GM23338 (cell line): ENCODE measurements at regions not wholly inside any gene's neighbourhood (a gene's known extent, or its start where the extent isn't known, plus 50 kb on each side); places are given as distances from the start of the nearest gene placed in this dataset.

Experiments
- CREB1 ChIP-seq: fragments of 250-450 bp; sonication (Bioruptor Pico); IDR thresholded peaks from 2 replicates; pipeline ENCODE4 v1.5.0; 2020; ENCODE audit warnings: low read depth, mild to moderate bottlenecking, moderate library complexity
- EZH2 ChIP-seq: fragments of 200-600 bp; sonication (generic); IDR thresholded peaks from one replicate; pipeline ENCODE4 v1.8.0; 2017; ENCODE audit warnings: antibody characterized with exemption, mild to moderate bottlenecking, low read depth; ENCODE audit not compliant: unreplicated experiment
- EZH2phosphoT487 ChIP-seq: fragments of 200-600 bp; sonication (generic); IDR thresholded peaks from one replicate; pipeline ENCODE4 v1.8.1; 2018; ENCODE audit warnings: antibody characterized with exemption; ENCODE audit not compliant: unreplicated experiment
- ZNF331 ChIP-seq: fragments of 250-450 bp; sonication (Bioruptor Pico); IDR thresholded peaks from 2 replicates; pipeline ENCODE4 v1.5.0; 2020; ENCODE audit warnings: low read depth, mild to moderate bottlenecking, moderate library complexity
- TF ChIP-seq, protein P1 (sequence below): fragments of 250-450 bp; sonication (Bioruptor Pico); IDR thresholded peaks from 2 replicates; pipeline ENCODE4 v1.5.0; 2020; ENCODE audit warnings: mild to moderate bottlenecking, moderate library complexity
- TF ChIP-seq, protein P2 (sequence below), 2 experiments: fragments of 200-600 bp in 1 of 2; sonication (generic) in 1 of 2; conservative IDR thresholded peaks; 2 replicates each; pipeline versions ENCODE4 v1.5.1 to v1.6.1; 2016 to 2017; ENCODE audit warnings: antibody characterized with exemption in 2 of 2, low read depth in 2 of 2, mild to moderate bottlenecking in 2 of 2, moderate library complexity in 1 of 2
- TF ChIP-seq, protein P3 (sequence below): IDR thresholded peaks from 2 replicates; pipeline ENCODE4 v1.6.1; 2016; ENCODE audit warnings: antibody characterized with exemption

DNA sequence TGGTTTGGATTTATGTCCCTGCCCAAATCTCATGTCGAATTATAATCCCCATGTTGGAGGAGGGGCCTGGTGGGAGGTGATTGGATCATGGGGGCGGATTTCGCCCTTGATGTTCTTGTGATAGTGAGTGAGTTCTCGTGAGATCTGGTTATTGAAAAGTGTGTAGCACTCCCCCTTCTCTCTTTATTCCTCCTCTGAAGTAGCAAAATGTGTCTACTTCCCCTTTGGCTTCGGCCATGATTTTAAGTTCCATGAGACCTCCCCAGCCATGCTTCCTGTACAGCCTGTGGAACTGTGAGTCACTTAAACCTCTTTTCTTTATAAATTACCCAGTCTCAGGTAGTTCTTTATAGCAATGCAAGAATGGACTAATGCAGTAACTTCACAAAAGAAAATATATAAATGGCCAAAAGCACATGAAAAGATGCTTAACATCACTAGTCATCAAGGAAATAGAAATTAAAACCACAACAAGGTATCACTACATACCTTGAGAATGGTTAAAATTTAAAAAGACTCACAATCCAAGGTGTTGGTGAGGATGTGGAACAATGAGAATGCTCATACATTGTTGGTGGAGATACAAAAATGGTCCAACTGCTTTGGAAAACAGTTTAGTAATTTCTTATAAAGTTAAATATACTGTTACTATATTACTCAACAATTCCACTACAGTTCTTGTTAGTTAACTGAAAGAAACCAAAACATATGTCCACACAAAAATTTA lies 218.7 kb downstream of the SNX10 start (continued):
- TF ChIP-seq, protein P1, sequence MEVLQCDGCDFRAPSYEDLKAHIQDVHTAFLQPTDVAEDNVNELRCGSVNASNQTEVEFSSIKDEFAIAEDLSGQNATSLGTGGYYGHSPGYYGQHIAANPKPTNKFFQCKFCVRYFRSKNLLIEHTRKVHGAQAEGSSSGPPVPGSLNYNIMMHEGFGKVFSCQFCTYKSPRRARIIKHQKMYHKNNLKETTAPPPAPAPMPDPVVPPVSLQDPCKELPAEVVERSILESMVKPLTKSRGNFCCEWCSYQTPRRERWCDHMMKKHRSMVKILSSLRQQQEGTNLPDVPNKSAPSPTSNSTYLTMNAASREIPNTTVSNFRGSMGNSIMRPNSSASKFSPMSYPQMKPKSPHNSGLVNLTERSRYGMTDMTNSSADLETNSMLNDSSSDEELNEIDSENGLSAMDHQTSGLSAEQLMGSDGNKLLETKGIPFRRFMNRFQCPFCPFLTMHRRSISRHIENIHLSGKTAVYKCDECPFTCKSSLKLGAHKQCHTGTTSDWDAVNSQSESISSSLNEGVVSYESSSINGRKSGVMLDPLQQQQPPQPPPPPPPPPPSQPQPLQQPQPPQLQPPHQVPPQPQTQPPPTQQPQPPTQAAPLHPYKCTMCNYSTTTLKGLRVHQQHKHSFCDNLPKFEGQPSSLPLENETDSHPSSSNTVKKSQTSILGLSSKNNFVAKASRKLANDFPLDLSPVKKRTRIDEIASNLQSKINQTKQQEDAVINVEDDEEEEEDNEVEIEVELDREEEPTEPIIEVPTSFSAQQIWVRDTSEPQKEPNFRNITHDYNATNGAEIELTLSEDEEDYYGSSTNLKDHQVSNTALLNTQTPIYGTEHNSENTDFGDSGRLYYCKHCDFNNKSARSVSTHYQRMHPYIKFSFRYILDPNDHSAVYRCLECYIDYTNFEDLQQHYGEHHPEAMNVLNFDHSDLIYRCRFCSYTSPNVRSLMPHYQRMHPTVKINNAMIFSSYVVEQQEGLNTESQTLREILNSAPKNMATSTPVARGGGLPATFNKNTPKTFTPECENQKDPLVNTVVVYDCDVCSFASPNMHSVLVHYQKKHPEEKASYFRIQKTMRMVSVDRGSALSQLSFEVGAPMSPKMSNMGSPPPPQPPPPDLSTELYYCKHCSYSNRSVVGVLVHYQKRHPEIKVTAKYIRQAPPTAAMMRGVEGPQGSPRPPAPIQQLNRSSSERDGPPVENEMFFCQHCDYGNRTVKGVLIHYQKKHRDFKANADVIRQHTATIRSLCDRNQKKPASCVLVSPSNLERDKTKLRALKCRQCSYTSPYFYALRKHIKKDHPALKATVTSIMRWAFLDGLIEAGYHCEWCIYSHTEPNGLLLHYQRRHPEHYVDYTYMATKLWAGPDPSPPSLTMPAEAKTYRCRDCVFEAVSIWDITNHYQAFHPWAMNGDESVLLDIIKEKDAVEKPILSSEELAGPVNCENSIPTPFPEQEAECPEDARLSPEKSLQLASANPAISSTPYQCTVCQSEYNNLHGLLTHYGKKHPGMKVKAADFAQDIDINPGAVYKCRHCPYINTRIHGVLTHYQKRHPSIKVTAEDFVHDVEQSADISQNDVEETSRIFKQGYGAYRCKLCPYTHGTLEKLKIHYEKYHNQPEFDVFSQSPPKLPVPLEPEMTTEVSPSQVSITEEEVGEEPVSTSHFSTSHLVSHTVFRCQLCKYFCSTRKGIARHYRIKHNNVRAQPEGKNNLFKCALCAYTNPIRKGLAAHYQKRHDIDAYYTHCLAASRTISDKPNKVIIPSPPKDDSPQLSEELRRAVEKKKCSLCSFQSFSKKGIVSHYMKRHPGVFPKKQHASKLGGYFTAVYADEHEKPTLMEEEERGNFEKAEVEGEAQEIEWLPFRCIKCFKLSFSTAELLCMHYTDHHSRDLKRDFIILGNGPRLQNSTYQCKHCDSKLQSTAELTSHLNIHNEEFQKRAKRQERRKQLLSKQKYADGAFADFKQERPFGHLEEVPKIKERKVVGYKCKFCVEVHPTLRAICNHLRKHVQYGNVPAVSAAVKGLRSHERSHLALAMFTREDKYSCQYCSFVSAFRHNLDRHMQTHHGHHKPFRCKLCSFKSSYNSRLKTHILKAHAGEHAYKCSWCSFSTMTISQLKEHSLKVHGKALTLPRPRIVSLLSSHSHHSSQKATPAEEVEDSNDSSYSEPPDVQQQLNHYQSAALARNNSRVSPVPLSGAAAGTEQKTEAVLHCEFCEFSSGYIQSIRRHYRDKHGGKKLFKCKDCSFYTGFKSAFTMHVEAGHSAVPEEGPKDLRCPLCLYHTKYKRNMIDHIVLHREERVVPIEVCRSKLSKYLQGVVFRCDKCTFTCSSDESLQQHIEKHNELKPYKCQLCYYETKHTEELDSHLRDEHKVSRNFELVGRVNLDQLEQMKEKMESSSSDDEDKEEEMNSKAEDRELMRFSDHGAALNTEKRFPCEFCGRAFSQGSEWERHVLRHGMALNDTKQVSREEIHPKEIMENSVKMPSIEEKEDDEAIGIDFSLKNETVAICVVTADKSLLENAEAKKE (CRISPR knock-in tag): no peak
- TF ChIP-seq ZNF331 (CRISPR knock-in tag): no peak
- TF ChIP-seq EZH2: no peak
- TF ChIP-seq, protein P2, sequence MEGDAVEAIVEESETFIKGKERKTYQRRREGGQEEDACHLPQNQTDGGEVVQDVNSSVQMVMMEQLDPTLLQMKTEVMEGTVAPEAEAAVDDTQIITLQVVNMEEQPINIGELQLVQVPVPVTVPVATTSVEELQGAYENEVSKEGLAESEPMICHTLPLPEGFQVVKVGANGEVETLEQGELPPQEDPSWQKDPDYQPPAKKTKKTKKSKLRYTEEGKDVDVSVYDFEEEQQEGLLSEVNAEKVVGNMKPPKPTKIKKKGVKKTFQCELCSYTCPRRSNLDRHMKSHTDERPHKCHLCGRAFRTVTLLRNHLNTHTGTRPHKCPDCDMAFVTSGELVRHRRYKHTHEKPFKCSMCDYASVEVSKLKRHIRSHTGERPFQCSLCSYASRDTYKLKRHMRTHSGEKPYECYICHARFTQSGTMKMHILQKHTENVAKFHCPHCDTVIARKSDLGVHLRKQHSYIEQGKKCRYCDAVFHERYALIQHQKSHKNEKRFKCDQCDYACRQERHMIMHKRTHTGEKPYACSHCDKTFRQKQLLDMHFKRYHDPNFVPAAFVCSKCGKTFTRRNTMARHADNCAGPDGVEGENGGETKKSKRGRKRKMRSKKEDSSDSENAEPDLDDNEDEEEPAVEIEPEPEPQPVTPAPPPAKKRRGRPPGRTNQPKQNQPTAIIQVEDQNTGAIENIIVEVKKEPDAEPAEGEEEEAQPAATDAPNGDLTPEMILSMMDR (conservative IDR thresholded peaks at IDR 0.05; ENCODE audit: low read depth in 2 of 2): no peak
- TF ChIP-seq, protein P3, sequence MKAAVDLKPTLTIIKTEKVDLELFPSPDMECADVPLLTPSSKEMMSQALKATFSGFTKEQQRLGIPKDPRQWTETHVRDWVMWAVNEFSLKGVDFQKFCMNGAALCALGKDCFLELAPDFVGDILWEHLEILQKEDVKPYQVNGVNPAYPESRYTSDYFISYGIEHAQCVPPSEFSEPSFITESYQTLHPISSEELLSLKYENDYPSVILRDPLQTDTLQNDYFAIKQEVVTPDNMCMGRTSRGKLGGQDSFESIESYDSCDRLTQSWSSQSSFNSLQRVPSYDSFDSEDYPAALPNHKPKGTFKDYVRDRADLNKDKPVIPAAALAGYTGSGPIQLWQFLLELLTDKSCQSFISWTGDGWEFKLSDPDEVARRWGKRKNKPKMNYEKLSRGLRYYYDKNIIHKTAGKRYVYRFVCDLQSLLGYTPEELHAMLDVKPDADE: no peak
- no peak for TF ChIP-seq EZH2phosphoT487
- no peak for TF ChIP-seq CREB1 (CRISPR knock-in tag)
